H1 (cell line): ENCODE measurements at regions not wholly inside any gene's neighbourhood (a gene's known extent, or its start where the extent isn't known, plus 50 kb on each side); places are given as distances from the start of the nearest gene placed in this dataset.

Experiments used
- CTCF ChIA-PET: fragments of 300-600 bp; sonication (Branson Sonifier 250); formaldehyde crosslinking; loops from one replicate; lab custom pipeline; 2021; ENCODE audit not compliant: partially characterized antibody; lab: Charles Lee
- POLR2A ChIA-PET: fragments of 300-600 bp; sonication (Branson Sonifier 250); formaldehyde crosslinking; loops from one replicate; lab custom pipeline; 2021; ENCODE audit warnings: inconsistent platforms; ENCODE audit not compliant: partially characterized antibody; lab: Charles Lee
- DNase-seq, 2 experiments: peaks; one replicate each; pipeline versions ENCODE4 v3.0.0 to v3.0.0-alpha.2; 2010 to 2022; ENCODE audit warnings: low spot score in 2 of 2, low read depth in 1 of 2, mixed read lengths in 1 of 2
- FAIRE-seq: peaks from 2 replicates; lab custom pipeline; 2011; peaks lifted over from hg19 to GRCh38; lab: Jason Lieb, UNC
- H2AFZ ChIP-seq: 2 replicates; pipeline ENCODE4 v1.8.1; 2012; ENCODE audit warnings: low read length, inconsistent platforms
- H2AK5ac ChIP-seq: 2 replicates; pipeline ENCODE4 v1.6.1; 2013; ENCODE audit warnings: low read depth, low read length
- H2BK120ac ChIP-seq: replicated peaks from 2 replicates; pipeline ENCODE3; 2013; ENCODE audit warnings: low read depth, low read length, inconsistent platforms
- H2BK12ac ChIP-seq: 2 replicates; pipeline ENCODE4 v1.6.1; 2013; ENCODE audit warnings: low read depth, low read length
- H2BK15ac ChIP-seq: 2 replicates; pipeline ENCODE4 v1.6.1; 2013; ENCODE audit warnings: low read length
- H2BK20ac ChIP-seq: 2 replicates; pipeline ENCODE4 v1.6.1; 2013; ENCODE audit warnings: low read length
- H2BK5ac ChIP-seq: 2 replicates; pipeline ENCODE4 v1.6.1; 2013; ENCODE audit warnings: low read depth, low read length
- H3K14ac ChIP-seq: 2 replicates; pipeline ENCODE4 v1.6.1; 2013; ENCODE audit warnings: inconsistent platforms; ENCODE audit not compliant: insufficient read length
- H3K18ac ChIP-seq: 2 replicates; pipeline ENCODE4 v1.6.1; 2013; ENCODE audit warnings: low read length; ENCODE audit errors: extremely low read depth
- H3K23ac ChIP-seq: 2 replicates; pipeline ENCODE4 v1.6.1; 2013; ENCODE audit warnings: inconsistent platforms; ENCODE audit not compliant: insufficient read length
- H3K23me2 ChIP-seq: 2 replicates; pipeline ENCODE4 v1.6.1; 2013; ENCODE audit warnings: low read depth, low read length
- H3K27ac ChIP-seq: 2 replicates; pipeline ENCODE4 v1.6.1; 2011; ENCODE audit warnings: low read depth, low read length, inconsistent platforms
- H3K27me3 ChIP-seq, 4 experiments: replicated peaks in 1 of 4; 1 replicate in 1 of 4; 2 replicates in 3 of 4; pipeline versions ENCODE4 v1.6.1 to v1.8.1; 2011 to 2013; ENCODE audit warnings: low read length in 3 of 4, mild to moderate bottlenecking in 3 of 4, inconsistent platforms in 2 of 4, mixed read lengths in 2 of 4, moderate library complexity in 1 of 4; ENCODE audit not compliant: control insufficient read depth in 3 of 4, insufficient read depth in 3 of 4; ENCODE audit errors: extremely low read depth in 1 of 4
- H3K36me3 ChIP-seq, 4 experiments: 2 replicates each; pipeline versions ENCODE4 v1.6.1 to v1.8.1; 2011 to 2013; ENCODE audit warnings: mild to moderate bottlenecking in 4 of 4, low read length in 3 of 4, moderate library complexity in 2 of 4, control low read depth in 1 of 4, inconsistent platforms in 1 of 4; ENCODE audit not compliant: insufficient read depth in 4 of 4, control insufficient read depth in 2 of 4
- H3K4ac ChIP-seq: replicated peaks from 2 replicates; pipeline ENCODE3; 2013; ENCODE audit warnings: low read length, low read depth, mixed read lengths, inconsistent platforms; ENCODE audit not compliant: insufficient read length
- H3K4me1 ChIP-seq, 4 experiments: replicated peaks in 1 of 4; 1 replicate in 1 of 4; 2 replicates in 3 of 4; pipeline versions ENCODE4 v1.6.1 to v1.8.1; 2011 to 2013; ENCODE audit warnings: low read length in 3 of 4, inconsistent platforms in 2 of 4, mixed read lengths in 1 of 4; ENCODE audit not compliant: insufficient read depth in 4 of 4, control insufficient read depth in 3 of 4
- H3K4me2 ChIP-seq, 2 experiments: 2 replicates each; pipeline versions ENCODE4 v1.6.1 to v1.8.1; 2011 to 2013; ENCODE audit warnings: low read depth in 2 of 2, low read length in 2 of 2, control low read depth in 1 of 2, inconsistent platforms in 1 of 2, mild to moderate bottlenecking in 1 of 2; ENCODE audit not compliant: insufficient read depth in 1 of 2
- H3K4me3 ChIP-seq, 4 experiments: fragments of 200-600, 300-600 bp in 1 of 4; sonication (generic), shearing (Covaris generic), sonication (Bioruptor Twin) in 1 of 4; 2 replicates each; pipeline versions ENCODE4 v1.5.1 to v1.8.1; 2011 to 2016; ENCODE audit warnings: low read length in 4 of 4, low read depth in 3 of 4, control low read depth in 2 of 4, inconsistent platforms in 2 of 4, mild to moderate bottlenecking in 2 of 4, mixed read lengths in 1 of 4, moderate library complexity in 1 of 4; ENCODE audit not compliant: insufficient read depth in 2 of 4; ENCODE audit errors: extremely low read depth in 1 of 4
- H3K56ac ChIP-seq: replicated peaks from 2 replicates; pipeline ENCODE3; 2013; ENCODE audit warnings: low read depth, mild to moderate bottlenecking, mixed read lengths, low read length, inconsistent platforms; ENCODE audit not compliant: insufficient read length
- H3K79me1 ChIP-seq: 2 replicates; pipeline ENCODE4 v1.6.1; 2013; ENCODE audit warnings: low read depth, low read length, control low read depth
- H3K79me2 ChIP-seq, 2 experiments: 2 replicates each; pipeline versions ENCODE4 v1.6.1 to v1.8.1; 2012 to 2013; ENCODE audit warnings: low read length in 2 of 2, mild to moderate bottlenecking in 2 of 2, inconsistent platforms in 1 of 2; ENCODE audit not compliant: insufficient read depth in 2 of 2, control insufficient read depth in 1 of 2
- H3K9ac ChIP-seq, 4 experiments: replicated peaks in 1 of 4; 1 replicate in 1 of 4; 2 replicates in 3 of 4; pipeline versions ENCODE4 v1.6.1 to v1.8.1; 2011 to 2013; ENCODE audit warnings: low read depth in 3 of 4, low read length in 3 of 4, control low read depth in 2 of 4, mild to moderate bottlenecking in 2 of 4, moderate library complexity in 2 of 4, inconsistent platforms in 1 of 4; ENCODE audit errors: extremely low read depth in 1 of 4
- H3K9me3 ChIP-seq, 2 experiments: 2 replicates each; pipeline versions ENCODE4 v1.6.1 to v1.8.1; 2012 to 2013; ENCODE audit warnings: mild to moderate bottlenecking in 2 of 2, moderate library complexity in 2 of 2, control low read depth in 1 of 2, inconsistent platforms in 1 of 2, low read depth in 1 of 2, low read length in 1 of 2, mixed read lengths in 1 of 2; ENCODE audit not compliant: insufficient read depth in 2 of 2
- H4K20me1 ChIP-seq, 2 experiments: replicated peaks in 1 of 2; 2 replicates each; pipeline versions ENCODE3 to v1.8.1; 2011 to 2013; ENCODE audit warnings: inconsistent platforms in 2 of 2, low read length in 2 of 2, mild to moderate bottlenecking in 1 of 2; ENCODE audit not compliant: insufficient read depth in 2 of 2, control insufficient read depth in 1 of 2
- H4K5ac ChIP-seq: 2 replicates; pipeline ENCODE4 v1.6.1; 2013; ENCODE audit warnings: low read length, low read depth, mixed read lengths, inconsistent platforms; ENCODE audit not compliant: insufficient read length
- H4K8ac ChIP-seq: 2 replicates; pipeline ENCODE4 v1.8.0; 2013; ENCODE audit warnings: mild to moderate bottlenecking, moderate library complexity, low read length, inconsistent platforms; ENCODE audit not compliant: insufficient read depth; ENCODE audit errors: extremely low read depth
- H4K91ac ChIP-seq: replicated peaks from 2 replicates; pipeline ENCODE3; 2013; ENCODE audit warnings: low read length, mixed read lengths, inconsistent platforms; ENCODE audit not compliant: insufficient read length
- CEBPB ChIP-seq: IDR thresholded peaks from 2 replicates; pipeline ENCODE4 v1.6.1; 2012; ENCODE audit warnings: low read depth, low read length
- CHD1 ChIP-seq: IDR thresholded peaks from 2 replicates; pipeline ENCODE4 v1.6.1; 2012; ENCODE audit warnings: low read depth, low read length, improper control_type of control experiment
- HDAC6 ChIP-seq: IDR thresholded peaks from one replicate; pipeline ENCODE4 v1.7.1; 2012; ENCODE audit warnings: low read depth, mild to moderate bottlenecking, inconsistent platforms, low read length, moderate library complexity
- KDM4A ChIP-seq: IDR thresholded peaks from one replicate; pipeline ENCODE4 v1.7.1; 2012; ENCODE audit warnings: low read depth, mild to moderate bottlenecking, moderate library complexity, low read length, inconsistent platforms; ENCODE audit not compliant: severe bottlenecking
- MAFK ChIP-seq: IDR thresholded peaks from 2 replicates; pipeline ENCODE4 v1.6.1; 2012; ENCODE audit warnings: low read depth, mild to moderate bottlenecking, improper control_type of control experiment, low read length
- POU5F1 ChIP-seq: IDR thresholded peaks from 2 replicates; pipeline ENCODE4 v1.6.1; 2011; ENCODE audit warnings: low read depth, mild to moderate bottlenecking, low read length, moderate library complexity
- WGBS, 2 experiments: shearing (Covaris generic) in 1 of 2; methylation state at CpG; one replicate each; pipeline versions ENCODE4 v1.1.6 to v1.1.7; 2013 to 2015; ENCODE audit warnings: low lambda C conversion rate in 2 of 2, mixed read lengths in 2 of 2, inconsistent platforms in 1 of 2, low coverage in 1 of 2, missing lambda C conversion rate in 1 of 2; ENCODE audit not compliant: insufficient replicate concordance in 2 of 2, insufficient coverage in 1 of 2, insufficient read length in 1 of 2; ENCODE audit errors: extremely low coverage in 1 of 2, missing lambda C conversion rate in 1 of 2; 5-methylcytosine and 5-hydroxymethylcytosine counted together

DNA sequence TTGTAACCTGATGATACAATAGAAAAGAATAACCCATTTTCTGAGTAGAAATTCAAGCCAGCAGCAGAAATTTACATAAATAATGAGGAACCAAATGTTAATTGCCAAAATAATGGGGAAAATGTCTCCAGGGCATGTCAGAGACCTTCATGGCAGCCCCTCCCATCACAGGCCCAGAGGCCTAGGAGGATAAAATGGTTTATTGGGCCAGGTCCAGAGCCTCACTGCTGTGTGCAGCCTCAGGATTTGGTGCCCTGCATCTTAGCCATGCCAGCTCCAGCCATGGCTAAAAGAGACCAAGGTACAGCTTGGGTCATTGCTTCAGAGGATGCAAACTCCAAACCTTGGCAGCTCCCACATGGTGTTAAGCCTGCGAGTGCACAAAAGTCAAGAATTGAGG, 352.1 kb upstream of the MEIS2 start:
- FAIRE-seq (no peak), DNase-seq (no peak)
- no peak overlapping the region for H3K18ac ChIP-seq
- no peak overlapping the region for H4K8ac ChIP-seq
- no peak overlapping the region for H3K9ac ChIP-seq
- H2BK15ac ChIP-seq, result no peak overlapping the region
- H4K20me1 ChIP-seq, result no peaks in the 10 kb centered on the region
- H2AK5ac ChIP-seq, result no peak overlapping the region
- H3K4me2 ChIP-seq, result no peak overlapping the region
- H3K79me2 ChIP-seq, result no peaks in the 10 kb centered on the region
- H3K23me2 ChIP-seq, result no peaks in the 10 kb centered on the region
- no peak overlapping the region for H3K23ac ChIP-seq
- H3K9me3 ChIP-seq, result peaks cover 15 to 16% of the 10 kb centered on the region in 2 experiments
- CTCF ChIA-PET, result no interaction called here
- H3K56ac ChIP-seq, result no peak overlapping the region
- WGBS, 2 experiments, result 78% methylated on average over 1 of the region's 1 CpG; no CpG with 5 or more reads in 1 of the 2 experiments
- no peak overlapping the region for H3K4ac ChIP-seq
- H3K27ac ChIP-seq, result no peak overlapping the region
- no peak overlapping the region for H2BK120ac ChIP-seq
- no peak overlapping the region for H2AFZ ChIP-seq
- H2BK20ac ChIP-seq, result no peak overlapping the region
- H4K91ac ChIP-seq, result no peak overlapping the region
- no peak overlapping the region for H3K4me3 ChIP-seq
- POLR2A ChIA-PET, result no interaction called here
- H3K79me1 ChIP-seq, result no peaks in the 10 kb centered on the region
- H2BK5ac ChIP-seq, result no peak overlapping the region
- no peaks in the 10 kb centered on the region for H3K27me3 ChIP-seq
- no peak overlapping the region for H2BK12ac ChIP-seq
- TF ChIP-seq POU5F1 (no peak), CEBPB (no peak), KDM4A (no peak), HDAC6 (no peak), CHD1 (no peak), MAFK (no peak)
- no peak overlapping the region for H3K14ac ChIP-seq
- no peaks in the 10 kb centered on the region for H3K36me3 ChIP-seq
- no peak overlapping the region for H4K5ac ChIP-seq
- H3K4me1 ChIP-seq, result no peaks in the 10 kb centered on the region
